Activated CD4-positive, alpha-beta T cell treated with anti-CD3 and anti-CD28 coated beads for 48 hours (primary cell): ENCODE measurements at regions not wholly inside any gene's neighbourhood (a gene's known extent, or its start where the extent isn't known, plus 50 kb on each side); places are given as distances from the start of the nearest gene placed in this dataset.
A peak's percentile ranks its signal among the peaks of the same experiment; 100 is the strongest.
"Not testable (repeated sequence)": the region's sequence is repeated elsewhere in the genome, so short reads cannot be mapped to it uniquely, and the experiment has no call there.

ENCODE experiments used
- DNase-seq: peaks from one replicate; pipeline ENCODE4 v3.0.0-alpha.2; 2020

DNA sequence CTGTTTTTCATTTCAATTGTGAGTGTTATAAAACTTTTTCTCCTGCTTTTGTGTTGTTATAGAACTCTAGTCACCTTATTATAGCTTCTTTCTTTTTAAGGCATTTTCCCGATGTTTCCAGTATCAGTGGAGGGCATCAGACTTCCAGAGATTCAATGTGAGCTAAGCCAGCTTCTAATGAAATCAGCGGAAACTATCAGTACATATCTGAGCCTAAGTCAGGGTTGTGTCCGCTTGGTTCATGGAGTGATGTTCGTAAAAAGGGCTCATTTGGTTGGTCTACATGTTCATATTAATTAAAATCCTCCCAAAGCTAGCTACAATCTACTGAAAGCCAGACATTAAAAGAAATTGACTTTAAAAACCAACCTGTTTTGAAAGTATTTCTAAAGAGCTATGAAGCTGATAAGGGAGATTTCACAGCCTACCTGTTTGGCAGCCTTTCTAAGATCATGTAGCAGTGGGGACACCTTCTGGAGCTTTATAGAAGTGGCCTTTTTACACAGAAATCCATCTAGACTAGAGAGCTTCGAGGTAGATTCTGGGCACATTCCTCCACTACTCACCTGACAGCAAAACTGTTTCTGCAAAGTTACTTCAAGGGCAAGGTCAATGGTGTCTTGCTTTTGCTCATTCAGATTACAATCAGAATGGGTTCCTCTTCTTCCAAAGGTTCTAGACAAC lies 227.1 kb upstream of the NBPF12 start:
- DNase-seq: peak; percentile 2

DNA sequence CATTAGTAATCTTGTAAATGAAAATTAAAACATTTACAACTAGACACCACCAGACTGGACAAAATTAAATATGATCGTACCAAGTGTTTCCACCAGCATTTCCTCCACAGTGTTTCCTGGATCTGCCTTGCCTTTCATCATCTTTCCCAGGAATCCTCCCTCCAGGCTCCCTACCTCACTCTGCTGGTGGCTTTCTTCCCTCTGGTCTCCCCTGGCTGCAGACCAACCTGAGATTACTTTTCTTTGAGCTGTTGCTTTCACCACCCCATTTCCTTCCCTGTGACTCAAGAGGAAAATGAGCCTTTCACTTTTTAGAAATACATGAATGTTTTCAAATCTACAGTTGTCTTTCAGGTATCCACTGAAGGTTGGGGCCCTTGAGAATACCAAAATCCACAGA lies 228.8 kb upstream of the NBPF12 start:
- DNase-seq: not testable (repeated sequence)

DNA sequence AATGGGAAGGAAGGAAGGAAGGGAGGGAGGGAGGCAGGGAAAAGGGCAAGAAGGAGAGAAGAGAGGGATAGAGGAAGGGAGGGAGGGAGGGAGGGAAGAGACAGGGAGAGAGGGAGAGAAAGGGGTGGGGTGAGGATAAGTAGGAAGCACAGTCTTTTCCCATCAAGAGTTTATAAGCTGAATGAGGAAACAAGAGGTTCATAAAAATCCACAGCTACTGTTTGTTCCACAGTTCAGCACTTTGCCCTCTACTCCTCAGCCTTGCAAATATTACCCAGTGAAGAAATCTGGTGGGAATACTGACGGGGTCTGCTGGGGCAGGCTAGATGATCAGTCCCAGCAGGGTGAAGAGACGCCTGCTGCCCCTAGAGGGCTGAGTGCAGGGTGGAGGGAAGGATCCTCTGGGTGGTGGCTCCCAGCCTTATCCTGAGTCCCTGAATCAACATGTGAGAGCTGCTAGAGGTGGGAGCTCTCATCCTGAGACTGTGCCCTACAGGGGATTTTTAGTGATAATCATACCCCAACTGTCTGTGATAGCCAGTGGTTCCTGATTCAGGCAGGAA lies 233.9 kb upstream of the NBPF12 start:
- DNase-seq: not testable (repeated sequence)

DNA sequence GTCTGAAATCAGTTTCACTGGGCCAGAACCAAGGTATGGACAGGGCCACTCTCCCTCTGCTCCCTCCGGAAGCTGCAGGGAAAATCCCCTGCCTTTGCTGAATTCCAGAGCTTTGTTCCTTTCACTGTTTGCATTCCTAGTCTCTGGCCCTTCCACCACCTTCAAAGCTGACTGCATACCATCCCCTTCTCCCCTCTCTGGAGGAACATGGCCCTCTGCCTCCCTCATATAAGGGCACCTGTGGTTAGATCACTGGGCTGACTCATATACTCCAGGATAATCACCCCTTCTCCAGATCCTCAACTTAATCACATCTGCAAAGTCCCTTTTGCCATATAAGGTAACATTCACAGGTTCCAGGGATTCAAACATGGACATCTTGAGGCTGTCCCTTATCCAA lies 236.8 kb upstream of the NBPF12 start:
- DNase-seq: not testable (repeated sequence)

DNA sequence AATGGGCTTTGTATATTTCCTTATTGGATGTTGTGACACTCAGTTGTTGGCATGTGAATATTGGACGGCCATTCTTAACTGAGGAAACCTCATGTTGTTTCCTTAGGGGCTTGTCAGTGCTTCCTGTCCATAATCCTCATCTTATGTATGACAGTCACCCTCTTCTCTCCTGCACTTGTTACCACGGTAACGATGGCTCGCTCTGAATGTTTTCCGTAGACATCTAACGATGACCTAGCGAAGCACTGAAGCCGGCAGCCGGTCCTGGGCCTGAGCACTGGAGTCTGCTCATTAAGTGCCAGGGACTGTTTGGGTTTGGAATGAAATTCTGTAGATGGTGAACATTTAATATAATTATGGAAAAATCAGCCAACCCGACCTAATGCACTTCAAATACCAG lies 242.7 kb upstream of the NBPF12 start:
- DNase-seq: not testable (repeated sequence)

DNA sequence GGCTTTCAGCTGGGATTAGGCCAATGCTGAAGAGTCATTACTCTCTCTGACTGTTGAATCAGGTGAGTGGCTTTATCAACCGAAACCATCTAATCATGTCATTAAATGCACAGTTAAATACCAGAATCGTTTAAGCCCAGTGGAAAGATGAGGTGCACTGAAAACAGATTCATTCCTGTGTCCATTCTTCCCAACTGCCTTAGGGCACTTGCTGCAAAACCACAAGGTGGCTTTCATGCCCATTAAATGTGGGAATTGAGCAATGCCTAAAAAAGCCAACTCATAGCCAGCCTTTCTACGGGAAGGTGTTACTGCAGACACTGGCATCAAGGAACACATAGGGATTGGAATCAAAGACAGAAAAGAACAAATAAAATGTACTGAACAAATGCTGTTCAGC lies 246.3 kb upstream of the NBPF12 start:
- DNase-seq: not testable (repeated sequence)

DNA sequence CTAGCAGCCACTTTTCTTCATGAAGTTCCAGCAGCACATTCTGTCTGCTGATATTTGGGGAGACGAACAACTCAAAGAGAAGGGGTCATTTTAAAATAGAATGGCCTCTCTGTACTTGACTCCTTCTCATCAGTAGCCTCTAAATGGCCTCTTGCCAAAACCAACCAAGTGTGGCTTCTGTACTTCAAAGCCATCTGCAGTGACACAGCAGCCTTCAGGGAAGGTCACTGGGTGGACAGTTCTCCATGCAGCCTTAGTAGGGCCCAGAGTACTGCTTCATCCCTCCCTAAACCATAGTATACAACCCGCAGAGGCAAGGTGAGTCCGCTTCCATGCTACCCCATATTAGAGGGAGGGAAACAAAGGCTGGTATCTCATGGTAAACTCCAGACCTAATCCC lies 249.2 kb upstream of the NBPF12 start:
- DNase-seq: not testable (repeated sequence)

DNA sequence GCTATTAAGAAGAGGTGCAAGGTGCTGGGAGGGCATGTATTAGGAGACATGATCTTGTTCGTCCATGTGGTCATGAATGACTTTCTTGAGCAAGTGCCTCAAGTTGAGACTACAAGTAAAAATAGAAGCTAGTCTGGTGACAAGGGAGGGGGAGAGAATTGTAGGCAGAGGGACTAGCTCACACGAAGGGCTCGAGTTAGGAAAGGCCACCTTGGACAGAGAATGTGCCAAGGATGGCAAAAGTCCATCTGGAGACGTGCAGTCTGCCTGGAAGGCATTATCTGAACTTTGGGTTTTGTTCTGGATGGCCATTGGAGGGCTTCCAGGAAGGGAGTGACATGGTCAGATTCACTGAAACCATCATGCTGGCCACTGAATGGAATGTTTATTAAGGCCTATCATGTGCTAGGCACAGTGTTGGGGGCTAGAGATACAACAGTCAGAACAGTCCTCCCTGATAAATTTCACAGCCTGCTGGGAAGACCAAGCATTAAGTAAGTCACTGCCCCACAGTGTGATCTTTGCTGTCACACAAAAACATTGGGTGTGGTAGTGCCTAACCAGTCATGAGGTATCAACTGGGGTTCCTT lies 251.3 kb upstream of the NBPF12 start:
- not testable (repeated sequence) for DNase-seq

DNA sequence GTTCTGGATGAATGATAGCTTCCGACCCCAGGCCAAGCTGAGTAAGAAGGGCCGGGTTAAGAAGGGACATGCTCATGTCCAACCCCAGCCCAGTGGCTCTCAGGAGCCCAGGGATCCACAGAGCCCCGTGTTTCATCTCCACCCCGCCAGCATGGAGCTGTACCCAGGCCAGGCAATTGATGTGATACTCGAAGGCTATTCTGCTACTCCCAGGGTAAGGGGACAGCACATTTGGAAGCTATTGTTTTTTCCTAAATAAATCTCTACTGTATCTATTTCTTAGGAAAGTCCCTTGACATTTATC lies 255.0 kb upstream of the NBPF12 start:
- not testable (repeated sequence) for DNase-seq

DNA sequence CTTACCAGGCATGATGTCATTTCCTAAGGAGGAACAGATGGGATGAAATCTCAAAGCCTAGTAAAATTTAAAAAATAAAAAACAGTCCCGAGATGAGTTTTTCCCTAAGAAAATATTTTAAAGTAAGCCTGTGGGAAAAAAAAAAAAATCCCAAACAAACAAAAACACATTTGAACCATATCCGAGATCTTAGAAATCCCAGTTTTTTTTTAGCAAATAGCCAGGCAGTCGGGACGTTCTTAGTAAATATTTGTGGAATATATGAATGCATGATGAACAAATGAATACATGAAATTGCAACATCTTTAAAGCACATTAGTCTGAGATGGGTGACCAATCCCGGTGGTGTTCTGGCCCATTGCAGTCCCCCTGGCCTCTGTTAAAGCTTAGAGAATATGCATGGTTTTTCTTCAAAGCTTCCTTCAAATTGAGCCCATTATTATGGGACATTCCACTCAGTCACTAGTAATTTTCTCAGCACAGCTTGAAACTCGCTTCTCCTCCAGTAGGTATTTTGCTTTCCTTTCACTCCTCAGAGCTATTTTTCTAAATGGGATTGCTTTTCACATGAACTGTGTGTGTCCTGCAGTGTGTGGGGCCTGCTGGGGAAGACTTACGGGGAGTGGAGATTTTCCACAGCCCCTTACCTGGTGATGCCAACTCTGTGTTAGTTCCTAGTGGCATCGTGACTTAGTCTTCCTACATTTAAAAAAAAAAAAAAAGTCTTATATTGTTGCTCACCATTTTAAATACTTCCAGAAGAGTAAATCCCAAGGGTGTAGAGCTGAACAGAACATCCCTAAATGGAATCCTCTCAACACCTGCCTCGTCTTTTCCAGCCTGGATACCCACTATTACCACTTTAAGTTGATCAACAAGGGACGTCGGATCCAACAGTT lies 255.6 kb upstream of the NBPF12 start:
- DNase-seq: not testable (repeated sequence)

DNA sequence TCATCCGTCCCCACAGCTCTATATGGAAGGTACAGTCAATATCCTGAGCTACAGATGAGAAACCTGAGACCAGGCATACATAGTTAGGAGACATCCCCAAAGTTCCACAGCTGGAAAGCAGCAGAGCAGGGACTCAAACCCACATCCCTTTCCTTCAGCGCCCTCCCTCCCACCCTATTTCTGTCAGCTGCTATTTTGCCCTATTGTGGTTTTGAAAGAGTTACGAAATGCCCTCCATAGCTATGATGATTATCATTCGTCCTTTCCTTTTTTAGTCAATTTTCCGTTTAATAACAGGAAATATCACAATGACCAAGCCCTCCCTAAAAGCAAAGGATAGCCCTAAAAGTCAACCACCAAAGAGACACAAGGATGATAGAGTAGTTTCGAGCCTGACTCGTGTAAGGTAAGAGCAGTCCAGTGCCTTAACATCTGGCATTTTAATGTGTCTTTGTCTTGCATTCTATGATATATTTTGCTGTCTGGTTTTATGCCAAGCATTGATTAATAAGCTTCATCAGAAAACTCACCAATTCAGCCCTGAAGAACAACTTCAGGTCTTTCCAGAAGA lies 264.3 kb upstream of the NBPF12 start:
- DNase-seq: not testable (repeated sequence)

DNA sequence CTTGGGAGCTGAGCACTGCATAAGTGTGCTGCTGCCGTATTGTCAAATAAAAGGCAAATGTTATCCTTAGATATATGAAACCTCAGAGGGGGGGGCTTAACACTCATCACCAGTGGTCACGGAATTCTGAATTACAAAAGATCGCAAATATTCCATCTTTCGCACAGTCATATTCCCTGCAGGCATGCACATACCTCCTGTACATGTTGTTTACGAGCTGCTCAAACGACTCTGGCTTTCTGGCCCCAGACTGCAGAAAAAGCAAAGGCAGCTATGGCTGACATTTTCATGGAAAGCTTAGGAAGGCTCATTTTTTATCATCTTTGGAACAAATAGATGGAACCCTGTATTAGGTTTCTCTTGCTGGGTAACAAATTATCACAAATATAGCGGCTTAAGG lies 265.5 kb upstream of the NBPF12 start:
- not testable (repeated sequence) for DNase-seq

DNA sequence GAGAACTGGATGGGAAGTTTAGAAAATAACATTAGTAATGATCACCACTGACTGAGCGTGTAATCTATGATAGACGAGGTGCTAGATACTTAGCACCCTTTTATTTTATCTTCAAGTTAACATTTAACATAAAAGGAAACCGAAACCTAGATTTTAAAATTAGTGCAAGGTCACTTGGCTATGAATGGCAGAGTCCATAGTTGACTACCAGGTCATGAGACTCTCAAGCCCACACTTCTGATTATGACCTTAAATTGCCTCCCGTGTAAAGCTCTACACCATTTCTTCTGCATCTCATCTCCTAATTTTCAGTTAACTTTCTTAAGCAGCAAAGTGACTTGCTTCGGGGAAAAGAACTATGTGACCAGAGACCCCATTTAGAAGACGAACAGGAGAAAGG lies 266.5 kb upstream of the NBPF12 start:
- DNase-seq: not testable (repeated sequence)

DNA sequence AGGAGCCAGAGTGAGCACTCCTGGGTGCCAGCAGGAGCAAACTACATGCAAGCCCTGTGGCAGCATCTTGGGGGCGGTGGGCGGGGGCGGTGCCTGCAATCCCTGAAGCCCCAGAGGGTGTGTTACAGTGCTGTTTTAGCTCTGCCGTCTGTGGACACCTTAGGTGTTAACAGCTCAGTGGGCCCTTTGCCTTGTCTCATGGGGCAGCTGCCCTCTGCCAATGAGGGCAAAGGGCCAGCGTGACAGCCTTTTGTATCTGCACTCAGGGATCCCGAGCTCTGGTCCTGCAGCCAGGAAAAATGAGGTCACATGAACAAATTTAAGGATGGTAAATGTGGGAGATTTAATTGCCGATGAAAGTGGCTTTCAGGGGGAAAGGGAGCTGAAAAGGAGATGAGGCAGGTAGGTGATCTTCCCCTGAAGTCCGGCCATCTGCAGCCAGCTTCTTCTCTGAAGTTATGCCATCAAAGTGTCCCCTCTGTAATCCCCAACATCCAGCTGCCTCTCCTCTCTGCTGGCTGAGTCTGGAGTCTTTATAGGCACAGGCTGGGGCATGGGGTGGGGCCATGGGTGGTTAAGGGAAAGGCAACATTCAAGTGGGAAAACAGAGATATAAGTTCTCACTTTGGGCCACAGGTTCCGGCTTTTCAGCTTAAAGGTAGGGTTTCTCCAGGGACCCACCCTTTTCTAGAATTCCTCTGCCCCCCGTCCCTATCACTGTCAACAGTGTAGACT lies 267.1 kb upstream of the NBPF12 start:
- not testable (repeated sequence) for DNase-seq

DNA sequence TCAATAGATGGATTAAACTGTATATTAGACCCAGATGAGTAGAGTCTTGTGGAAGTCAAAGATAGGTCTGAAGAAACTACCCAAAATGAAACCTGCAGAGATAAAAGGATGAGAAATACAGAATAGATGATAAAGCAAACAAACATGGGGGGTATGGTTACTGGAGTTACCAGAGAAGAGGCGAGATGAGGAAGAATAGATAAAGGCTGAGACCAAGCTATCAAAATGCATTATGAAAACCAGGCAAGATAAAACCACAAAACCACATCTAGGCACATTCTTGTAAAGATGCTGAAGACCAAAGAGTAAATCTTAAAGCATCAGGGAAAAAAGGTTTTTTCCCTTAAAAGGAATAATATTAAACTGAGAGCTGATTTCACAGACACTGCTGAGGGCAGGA lies 271.8 kb upstream of the NBPF12 start:
- not testable (repeated sequence) for DNase-seq

DNA sequence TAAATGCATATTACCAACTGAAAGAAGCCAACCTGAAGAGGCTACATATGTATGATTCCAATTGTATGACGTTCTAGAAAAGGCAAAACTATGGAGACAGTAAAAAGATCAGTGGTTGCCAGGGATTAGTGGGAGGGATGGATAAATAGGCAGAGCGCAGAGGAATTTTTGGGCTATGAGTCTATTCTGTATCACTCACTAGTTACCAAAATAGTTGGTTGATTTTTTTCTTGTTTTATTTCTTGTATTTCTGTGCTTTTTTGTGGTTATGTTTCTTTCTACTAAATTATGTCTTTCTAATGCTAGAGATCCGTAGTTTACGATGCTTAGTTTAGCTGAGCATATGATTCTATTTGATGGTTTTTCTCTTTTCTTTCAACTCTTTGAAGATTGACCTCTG lies 277.9 kb upstream of the NBPF12 start:
- DNase-seq: not testable (repeated sequence)

DNA sequence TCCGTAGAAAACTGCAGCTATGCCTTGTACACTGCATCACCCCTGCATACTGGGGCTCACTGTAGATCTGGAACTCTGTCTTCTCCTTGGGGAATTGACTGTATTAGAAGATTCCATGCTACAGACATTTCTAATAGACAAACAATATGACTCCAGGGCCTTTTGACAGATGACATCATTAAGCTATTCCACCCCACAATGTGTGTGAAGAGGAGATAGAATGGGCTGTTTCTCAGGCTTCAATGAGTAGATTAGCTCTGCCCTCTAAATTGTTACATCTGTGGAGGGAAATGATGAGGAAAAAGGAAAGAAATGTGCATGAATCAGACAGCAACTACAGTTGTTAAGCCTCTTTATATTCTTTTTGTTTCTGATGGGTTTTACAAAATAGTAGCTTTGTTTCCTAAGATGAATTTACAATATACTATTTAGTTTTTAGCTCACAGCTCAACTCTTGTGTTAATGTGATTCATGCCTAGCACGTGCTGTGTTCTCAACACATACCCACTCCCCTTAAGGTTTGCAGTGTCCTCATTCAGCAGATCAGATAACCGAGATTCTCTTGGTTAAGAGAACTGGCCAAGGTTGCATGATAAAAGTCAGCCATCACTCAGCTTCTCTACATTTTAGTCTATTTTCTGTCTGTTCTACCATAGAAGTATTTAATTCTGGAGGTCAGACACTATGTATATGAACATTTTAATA lies 281.6 kb upstream of the NBPF12 start:
- DNase-seq: not testable (repeated sequence)

DNA sequence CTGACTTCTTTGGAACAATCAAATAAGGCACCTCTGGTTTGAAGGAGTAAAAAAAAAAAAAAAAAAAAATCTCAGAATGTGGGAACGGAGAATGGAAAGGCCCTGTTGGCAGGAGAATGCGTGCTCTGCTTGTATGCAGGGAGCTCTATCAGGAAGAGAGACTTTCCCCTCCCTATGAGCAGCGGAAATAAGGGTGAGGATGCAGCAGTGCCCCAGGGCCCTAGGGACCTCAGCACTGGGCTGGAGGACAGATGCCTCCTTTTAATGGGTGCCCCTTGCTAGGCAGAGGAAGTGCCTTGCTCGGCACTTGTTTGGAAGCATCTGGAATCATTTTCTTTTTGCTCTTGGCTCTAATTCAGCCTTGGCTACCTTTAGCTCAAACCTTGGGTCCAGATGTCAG lies 283.4 kb upstream of the NBPF12 start:
- DNase-seq: not testable (repeated sequence)

DNA sequence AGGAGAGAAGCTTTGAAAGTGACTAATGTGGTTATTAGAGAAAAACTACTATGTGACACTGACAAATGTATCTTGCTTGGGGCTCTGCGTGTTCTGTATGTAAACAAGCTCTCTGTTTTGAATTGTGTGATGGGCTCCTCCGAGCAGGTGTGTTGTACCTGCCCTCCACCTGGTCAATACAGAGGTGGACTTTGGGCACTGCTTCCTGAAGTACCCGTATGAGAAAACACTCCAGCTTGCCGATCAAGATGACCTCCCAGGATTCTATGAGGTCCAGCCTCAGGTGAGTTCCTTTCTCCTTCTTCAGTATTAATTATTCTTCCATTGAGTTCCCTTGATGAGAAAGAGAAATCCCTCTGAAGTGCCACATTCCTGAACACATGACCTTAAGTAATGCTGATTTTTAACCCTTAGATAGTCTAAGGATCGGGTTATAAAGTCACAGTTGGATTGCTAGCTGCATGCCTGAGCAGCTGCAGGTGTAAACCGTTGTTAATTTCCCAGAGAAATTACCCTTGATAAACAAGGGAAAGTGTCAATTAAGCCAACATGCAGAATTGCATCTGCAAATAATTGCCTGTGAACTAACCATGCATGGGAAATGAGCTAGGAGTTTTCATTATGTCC lies 292.0 kb upstream of the NBPF12 start:
- not testable (repeated sequence) for DNase-seq

DNA sequence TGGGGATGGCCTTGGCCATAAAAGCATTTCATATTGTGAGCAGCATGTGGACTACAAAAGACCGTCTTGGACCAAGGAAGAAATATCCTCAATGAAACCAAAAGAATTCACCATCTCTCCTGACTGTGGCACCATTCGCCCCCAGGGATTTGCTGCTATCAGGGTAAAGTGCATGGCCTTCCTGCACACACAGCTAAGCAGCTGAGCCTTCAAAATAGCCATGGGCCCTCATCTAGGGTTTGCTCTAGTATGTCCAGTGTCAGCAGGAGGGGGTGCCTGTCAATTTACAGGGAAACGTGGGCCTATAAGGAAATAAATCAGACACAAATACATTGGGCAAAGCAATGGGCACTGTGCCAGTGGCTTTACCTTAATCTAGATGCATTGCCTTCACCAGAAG lies 296.6 kb upstream of the NBPF12 start:
- DNase-seq: not testable (repeated sequence)

DNA sequence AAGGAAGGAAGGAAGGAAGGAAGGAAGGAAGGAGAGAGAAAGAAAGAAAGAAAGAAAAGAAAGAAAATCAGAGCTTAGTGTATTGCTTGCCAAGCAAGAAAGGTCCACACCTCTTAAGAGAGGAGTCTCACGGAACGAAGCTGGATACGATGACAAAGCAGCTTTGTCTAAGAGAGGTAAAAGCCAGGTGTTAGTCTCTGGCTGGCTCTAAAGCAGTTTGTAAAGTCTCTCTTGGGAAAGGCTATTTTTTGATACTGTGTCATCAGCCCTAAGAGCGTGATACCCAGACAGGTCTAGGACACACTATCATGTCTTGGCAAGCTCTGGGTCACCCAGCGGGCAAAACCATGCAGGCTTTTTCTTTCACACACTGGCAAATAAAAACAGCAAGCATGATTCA lies 297.5 kb upstream of the NBPF12 start:
- not testable (repeated sequence) for DNase-seq
